ENCODE measurements at regions not wholly inside any gene's neighbourhood (a gene's known extent, or its start where the extent isn't known, plus 50 kb on each side); places are given as distances from the start of the nearest gene placed in this dataset.

DNA sequence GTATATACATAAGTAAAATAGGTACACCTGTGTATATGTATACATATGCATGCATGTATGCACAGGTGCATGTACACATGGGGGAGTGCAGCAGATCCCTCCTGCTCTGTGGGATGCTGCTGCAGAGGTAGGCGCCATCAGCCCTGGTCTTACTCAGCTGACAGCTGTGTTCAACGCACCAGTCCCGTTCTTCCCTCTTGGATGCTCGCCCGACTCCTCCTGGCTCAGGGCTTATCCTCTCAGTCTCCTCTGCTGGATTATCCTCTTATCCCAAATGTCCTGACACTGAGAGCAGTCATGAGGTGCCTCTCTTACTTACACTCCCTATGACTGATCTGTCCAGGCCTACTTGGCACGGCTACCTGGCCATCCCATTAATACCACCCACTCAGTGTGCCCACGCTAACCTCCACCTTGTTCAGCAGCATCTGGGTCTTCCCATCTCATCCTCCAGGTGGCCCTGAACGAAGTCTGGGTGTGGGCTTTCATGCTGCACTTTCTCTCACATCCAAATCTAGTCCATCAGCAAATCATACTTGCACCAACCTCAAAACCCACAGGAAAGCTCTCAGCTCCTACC is 357.1 kb downstream of the TCERG1L start:
- in situ Hi-C loops (cut with MboI) = no loop called here
- Histone ChIP-seq H3K4me1 (ENCODE audit: insufficient read depth) (no peaks in the 10 kb centered on the region), H3K36me3 (ENCODE audit: low read depth) (no peaks in the 10 kb centered on the region), H2AFZ (no peak overlapping the region), H3K27me3 (replicated peaks; ENCODE audit: insufficient read depth) (no peaks in the 10 kb centered on the region), H3K9ac (no peak overlapping the region), H4K20me1 (ENCODE audit: insufficient read depth) (no peaks in the 10 kb centered on the region), H3K9me2 (ENCODE audit: insufficient read depth) (no peaks in the 10 kb centered on the region), H3K79me2 (ENCODE audit: insufficient read depth) (no peaks in the 10 kb centered on the region), H3K9me3 (ENCODE audit: low read depth) (no peaks in the 10 kb centered on the region), H3K4me2 (ENCODE audit: unreplicated experiment) (no peak overlapping the region), H3K4me3 (no peak overlapping the region), H3K27ac (no peak overlapping the region), H3F3A (ENCODE audit: insufficient read depth) (no peaks in the 10 kb centered on the region)
- 20 to 29% methylated on average over 8 of the region's 8 CpGs for WGBS, 2 experiments (ENCODE audit: low coverage in 1 of 2, low lambda C conversion rate in 2 of 2, missing lambda C conversion rate in 2 of 2)
- no peak for DNase-seq
- TF ChIP-seq EZH2phosphoT487 (IDR thresholded peaks at IDR 0.05; ENCODE audit: insufficient read depth, low read depth) (no peak), EZH2 (IDR thresholded peaks at IDR 0.05; ENCODE audit: insufficient read depth, poor library complexity, severe bottlenecking) (no peak)

GRCh38 chr10:130956251-130956650 is 355.3 kb downstream of the TCERG1L start:
- Histone ChIP-seq H3K9me2 (ENCODE audit: insufficient read depth) (no peaks in the 10 kb centered on the region), H3F3A (ENCODE audit: insufficient read depth) (no peaks in the 10 kb centered on the region), H3K27me3 (replicated peaks; ENCODE audit: insufficient read depth) (no peaks in the 10 kb centered on the region), H3K79me2 (ENCODE audit: insufficient read depth) (no peaks in the 10 kb centered on the region), H3K4me3 (no peak overlapping the region), H2AFZ (no peak overlapping the region), H3K36me3 (ENCODE audit: low read depth) (no peaks in the 10 kb centered on the region), H4K20me1 (ENCODE audit: insufficient read depth) (no peaks in the 10 kb centered on the region), H3K9me3 (ENCODE audit: low read depth) (no peaks in the 10 kb centered on the region), H3K27ac (no peak overlapping the region), H3K4me2 (ENCODE audit: unreplicated experiment) (no peak overlapping the region), H3K4me1 (ENCODE audit: insufficient read depth) (no peaks in the 10 kb centered on the region), H3K9ac (no peak overlapping the region)
- in situ Hi-C loops (cut with MboI) = no loop called here
- DNase-seq = no peak
- TF ChIP-seq EZH2 (IDR thresholded peaks at IDR 0.05; ENCODE audit: insufficient read depth, poor library complexity, severe bottlenecking) (no peak), EZH2phosphoT487 (IDR thresholded peaks at IDR 0.05; ENCODE audit: insufficient read depth, low read depth) (no peak)
- 15 to 18% methylated on average over 8 of the region's 8 CpGs for WGBS, 2 experiments (ENCODE audit: low coverage in 1 of 2, low lambda C conversion rate in 2 of 2, missing lambda C conversion rate in 2 of 2)

GRCh38 chr10:130957423-130957822 is 354.1 kb downstream of the TCERG1L start:
- DNase-seq = no peak
- no peaks in the 10 kb centered on the region for H3K9me3 ChIP-seq (ENCODE audit: low read depth)
- no peaks in the 10 kb centered on the region for H3K4me1 ChIP-seq (ENCODE audit: insufficient read depth)
- no peak overlapping the region for H2AFZ ChIP-seq
- no peak overlapping the region for H3K4me2 ChIP-seq (ENCODE audit: unreplicated experiment)
- H3K4me3 ChIP-seq = no peak overlapping the region
- no peaks in the 10 kb centered on the region for H3K79me2 ChIP-seq (ENCODE audit: insufficient read depth)
- no peak for TF ChIP-seq EZH2 (IDR thresholded peaks at IDR 0.05; ENCODE audit: insufficient read depth, poor library complexity, severe bottlenecking)
- TF ChIP-seq EZH2phosphoT487 (IDR thresholded peaks at IDR 0.05; ENCODE audit: insufficient read depth, low read depth) = no peak
- WGBS, 2 experiments (ENCODE audit: low coverage in 1 of 2, low lambda C conversion rate in 2 of 2, missing lambda C conversion rate in 2 of 2) = 21 to 33% methylated on average over 5 of the region's 5 CpGs
- no peak overlapping the region for H3K9ac ChIP-seq
- H3F3A ChIP-seq (ENCODE audit: insufficient read depth) = no peaks in the 10 kb centered on the region
- H3K9me2 ChIP-seq (ENCODE audit: insufficient read depth) = no peaks in the 10 kb centered on the region
- H3K27ac ChIP-seq = no peak overlapping the region
- no peaks in the 10 kb centered on the region for H3K27me3 ChIP-seq (replicated peaks; ENCODE audit: insufficient read depth)
- no peaks in the 10 kb centered on the region for H4K20me1 ChIP-seq (ENCODE audit: insufficient read depth)
- H3K36me3 ChIP-seq (ENCODE audit: low read depth) = no peaks in the 10 kb centered on the region
- in situ Hi-C loops (cut with MboI) = no loop called here

GRCh38 chr10:130958003-130958402 is 353.5 kb downstream of the TCERG1L start:
- in situ Hi-C loops (cut with MboI) = no loop called here
- Histone ChIP-seq H4K20me1 (ENCODE audit: insufficient read depth) (no peaks in the 10 kb centered on the region), H3K4me1 (ENCODE audit: insufficient read depth) (no peaks in the 10 kb centered on the region), H3K79me2 (ENCODE audit: insufficient read depth) (no peaks in the 10 kb centered on the region), H3K9me2 (ENCODE audit: insufficient read depth) (no peaks in the 10 kb centered on the region), H3K27me3 (replicated peaks; ENCODE audit: insufficient read depth) (no peaks in the 10 kb centered on the region), H3K9ac (no peak overlapping the region), H3F3A (ENCODE audit: insufficient read depth) (no peaks in the 10 kb centered on the region), H2AFZ (no peak overlapping the region), H3K27ac (no peak overlapping the region), H3K4me3 (no peak overlapping the region), H3K36me3 (ENCODE audit: low read depth) (no peaks in the 10 kb centered on the region), H3K4me2 (ENCODE audit: unreplicated experiment) (no peak overlapping the region), H3K9me3 (ENCODE audit: low read depth) (no peaks in the 10 kb centered on the region)
- DNase-seq = no peak
- TF ChIP-seq EZH2 (IDR thresholded peaks at IDR 0.05; ENCODE audit: insufficient read depth, poor library complexity, severe bottlenecking) = no peak
- TF ChIP-seq EZH2phosphoT487 (IDR thresholded peaks at IDR 0.05; ENCODE audit: insufficient read depth, low read depth) = no peak
- 19 to 28% methylated on average over 6 of the region's 6 CpGs for WGBS, 2 experiments (ENCODE audit: low coverage in 1 of 2, low lambda C conversion rate in 2 of 2, missing lambda C conversion rate in 2 of 2)

Measured in GM23248 (cell line).